HTR-8/SVneo (cell line): ENCODE measurements at regions not wholly inside any gene's neighbourhood (a gene's known extent, or its start where the extent isn't known, plus 50 kb on each side); places are given as distances from the start of the nearest gene placed in this dataset.
A peak's percentile ranks its signal among the peaks of the same experiment; 100 is the strongest.

Experiments used
- DNase-seq: peaks from one replicate; pipeline ENCODE4 v3.0.0; 2011; ENCODE audit warnings: low spot score, mixed read lengths; ENCODE audit not compliant: insufficient read length
- FAIRE-seq: peaks from 2 replicates; lab custom pipeline; 2011; peaks lifted over from hg19 to GRCh38; lab: Jason Lieb, UNC

GRCh38 chr18:28705482-28705881 lies 528.6 kb upstream of the CDH2 start:
- FAIRE-seq, result no peak

GRCh38 chr18:28692337-28692736 lies 515.4 kb upstream of the CDH2 start:
- no peak for FAIRE-seq
- no peak for DNase-seq

More at GRCh38 chr18:28705482-28705881, 528.6 kb upstream of the CDH2 start:
- no peak for DNase-seq

- FAIRE-seq (no peak), DNase-seq (no peak)
Observed at GRCh38 chr18:28691496-28691840, 514.5 kb upstream of the CDH2 start.

GRCh38 chr18:28690836-28691495 lies 514.0 kb upstream of the CDH2 start:
- FAIRE-seq (no peak), DNase-seq (no peak)

- DNase-seq, result no peak
Observed at GRCh38 chr18:28690100-28690499, 513.2 kb upstream of the CDH2 start.

GRCh38 chr18:28689588-28689987 lies 512.7 kb upstream of the CDH2 start:
- no peak for FAIRE-seq
- no peak for DNase-seq

More at GRCh38 chr18:28690100-28690499, 513.2 kb upstream of the CDH2 start:
- FAIRE-seq, result no peak

GRCh38 chr18:28684746-28685355 lies 507.9 kb upstream of the CDH2 start:
- DNase-seq (no peak), FAIRE-seq (no peak)

- DNase-seq (no peak), FAIRE-seq (no peak)
Observed at GRCh38 chr18:28682912-28683311, 506.0 kb upstream of the CDH2 start.

GRCh38 chr18:28669165-28669564 lies 492.2 kb upstream of the CDH2 start:
- DNase-seq, result no peak
- no peak for FAIRE-seq

GRCh38 chr18:28666216-28666615 lies 489.3 kb upstream of the CDH2 start:
- DNase-seq, result no peak
- FAIRE-seq, result no peak

- no peak for FAIRE-seq
- DNase-seq, result peak; percentile 8
Observed at GRCh38 chr18:28657961-28658360, 481.0 kb upstream of the CDH2 start.

- FAIRE-seq, result no peak
- DNase-seq, result no peak
Observed at GRCh38 chr18:28652654-28653053, 475.7 kb upstream of the CDH2 start.

GRCh38 chr18:28651298-28651697 lies 474.4 kb upstream of the CDH2 start:
- DNase-seq (no peak), FAIRE-seq (no peak)

GRCh38 chr18:28650860-28651259 lies 473.9 kb upstream of the CDH2 start:
- DNase-seq (no peak), FAIRE-seq (no peak)

- no peak for DNase-seq
- FAIRE-seq, result no peak
Observed at GRCh38 chr18:28647961-28648360, 471.0 kb upstream of the CDH2 start.

- DNase-seq (no peak), FAIRE-seq (no peak)
Observed at GRCh38 chr18:28637897-28638296, 461.0 kb upstream of the CDH2 start.

GRCh38 chr18:28635530-28635929 lies 458.6 kb upstream of the CDH2 start:
- DNase-seq (no peak), FAIRE-seq (no peak)

- no peak for FAIRE-seq
- DNase-seq, result no peak
Observed at GRCh38 chr18:28626756-28627155, 449.8 kb upstream of the CDH2 start.

GRCh38 chr18:28607991-28608390 lies 431.1 kb upstream of the CDH2 start:
- FAIRE-seq, result no peak
- DNase-seq, result no peak

GRCh38 chr18:28606686-28607085 lies 429.8 kb upstream of the CDH2 start:
- FAIRE-seq (no peak), DNase-seq (no peak)

GRCh38 chr18:28602391-28602790 lies 425.5 kb upstream of the CDH2 start:
- no peak for DNase-seq

GRCh38 chr18:28594034-28594433 lies 417.1 kb upstream of the CDH2 start:
- no peak for FAIRE-seq
- no peak for DNase-seq

More at GRCh38 chr18:28602391-28602790, 425.5 kb upstream of the CDH2 start:
- no peak for FAIRE-seq
